Tibial nerve (tissue), 4 donors: ENCODE measurements at regions not wholly inside any gene's neighbourhood (a gene's known extent, or its start where the extent isn't known, plus 50 kb on each side); places are given as distances from the start of the nearest gene placed in this dataset.

Experiments
- CTCF ChIP-seq, 5 experiments: fragments of 200-600 bp in 3 of 5; fragments of 450-650 bp in 2 of 5; sonication (generic) in 3 of 5; IDR thresholded peaks; one replicate each; pipeline ENCODE4 v1.5.1; 2016 to 2019; ENCODE audit warnings: antibody characterized with exemption in 5 of 5, mild to moderate bottlenecking in 3 of 5, moderate library complexity in 2 of 5
- EP300 ChIP-seq, 2 donors: sonication (generic); formaldehyde crosslinking; IDR thresholded peaks; one replicate each; pipeline ENCODE4 v1.6.1; 2017; ENCODE audit warnings: antibody characterized with exemption in 2 of 2, mild to moderate bottlenecking in 1 of 2
- POLR2A ChIP-seq, 2 donors: fragments of 450-650 bp; IDR thresholded peaks; one replicate each; pipeline ENCODE4 v1.6.1; 2017; ENCODE audit warnings: antibody characterized with exemption in 2 of 2, mild to moderate bottlenecking in 2 of 2, moderate library complexity in 2 of 2

- no peak for TF ChIP-seq CTCF (IDR thresholded peaks at IDR 0.05)
- TF ChIP-seq POLR2A (IDR thresholded peaks at IDR 0.05) = no peak
- TF ChIP-seq EP300 (IDR thresholded peaks at IDR 0.05) = no peak
Measured at GRCh38 chr16:63712725-63713124, 1409.1 kb downstream of the CDH11 start.
